ENCODE measurements at regions not wholly inside any gene's neighbourhood (a gene's known extent, or its start where the extent isn't known, plus 50 kb on each side); places are given as distances from the start of the nearest gene placed in this dataset.

GRCh38 chr3:117708601-117709000 lies 999.0 kb downstream of the TUSC7 start:
- Mint-ChIP-seq H3K9me3 (peaks cover 3% of the 10 kb centered on the region), H3K4me1 (ENCODE audit: low read depth) (no peaks in the 10 kb centered on the region), H3K27ac (no peak overlapping the region), H3K4me3 (no peak overlapping the region), H3K36me3 (no peaks in the 10 kb centered on the region), H3K27me3 (no peaks in the 10 kb centered on the region)
- ChIA-PET POLR2A (no interaction called here), CTCF (no interaction called here)
- DNase-seq, result no peak
- intact Hi-C loops (cut with micrococcal nuclease), result no loop called here

- ChIA-PET CTCF (no interaction called here), POLR2A (no interaction called here)
- Mint-ChIP-seq H3K9me3 (peaks cover 3% of the 10 kb centered on the region), H3K4me1 (ENCODE audit: low read depth) (no peaks in the 10 kb centered on the region), H3K27me3 (no peaks in the 10 kb centered on the region), H3K36me3 (no peaks in the 10 kb centered on the region), H3K27ac (no peak overlapping the region), H3K4me3 (no peak overlapping the region)
- intact Hi-C loops (cut with micrococcal nuclease), result no loop called here
- no peak for DNase-seq
These were observed 999.5 kb downstream of the TUSC7 start for GRCh38 chr3:117709108-117709507.

- ChIA-PET CTCF (no interaction called here), POLR2A (no interaction called here)
- peaks cover 3% of the 10 kb centered on the region for H3K9me3 Mint-ChIP-seq
- no peaks in the 10 kb centered on the region for H3K4me1 Mint-ChIP-seq (ENCODE audit: low read depth)
- no peaks in the 10 kb centered on the region for H3K27me3 Mint-ChIP-seq
- no peaks in the 10 kb centered on the region for H3K36me3 Mint-ChIP-seq
- H3K27ac Mint-ChIP-seq, result no peak overlapping the region
- no peak for DNase-seq
- intact Hi-C loops (cut with micrococcal nuclease), result no loop called here
- no peak overlapping the region for H3K4me3 Mint-ChIP-seq
These were observed 1000.9 kb downstream of the TUSC7 start for GRCh38 chr3:117710501-117710900.

- intact Hi-C loops (cut with micrococcal nuclease), result loop anchor here (5.0 kb wide), 1 partner anchor 702 kb away; no protein-coding TSS in a partner anchor
- DNase-seq, result no peak
- Mint-ChIP-seq H3K27ac (no peak overlapping the region), H3K4me3 (no peak overlapping the region), H3K9me3 (peaks cover 2% of the 10 kb centered on the region), H3K36me3 (no peaks in the 10 kb centered on the region), H3K27me3 (no peaks in the 10 kb centered on the region), H3K4me1 (ENCODE audit: low read depth) (no peaks in the 10 kb centered on the region)
- ChIA-PET CTCF (no interaction called here), POLR2A (no interaction called here)
These were observed 1009.8 kb downstream of the TUSC7 start for GRCh38 chr3:117719316-117719926.

- intact Hi-C loops (cut with micrococcal nuclease), result no loop called here
- H3K27me3 Mint-ChIP-seq, result no peaks in the 10 kb centered on the region
- CTCF ChIA-PET, result no interaction called here
- no peaks in the 10 kb centered on the region for H3K36me3 Mint-ChIP-seq
- DNase-seq, result no peak
- no peaks in the 10 kb centered on the region for H3K4me1 Mint-ChIP-seq (ENCODE audit: low read depth)
- no peak overlapping the region for H3K4me3 Mint-ChIP-seq
- POLR2A ChIA-PET, result no interaction called here
- no peaks in the 10 kb centered on the region for H3K9me3 Mint-ChIP-seq
- H3K27ac Mint-ChIP-seq, result no peak overlapping the region
These were observed 1012.3 kb downstream of the TUSC7 start for GRCh38 chr3:117721866-117722265.

- CTCF ChIA-PET, result no interaction called here
- intact Hi-C loops (cut with micrococcal nuclease), result no loop called here
- Mint-ChIP-seq H3K36me3 (no peaks in the 10 kb centered on the region), H3K27me3 (no peaks in the 10 kb centered on the region), H3K4me1 (ENCODE audit: low read depth) (no peaks in the 10 kb centered on the region), H3K9me3 (no peaks in the 10 kb centered on the region), H3K27ac (no peak overlapping the region), H3K4me3 (no peak overlapping the region)
- POLR2A ChIA-PET, result no interaction called here
- DNase-seq, result no peak
These were observed 1013.3 kb downstream of the TUSC7 start for GRCh38 chr3:117722856-117723255.

GRCh38 chr3:117723825-117724224 lies 1014.2 kb downstream of the TUSC7 start:
- H3K9me3 Mint-ChIP-seq, result no peaks in the 10 kb centered on the region
- H3K36me3 Mint-ChIP-seq, result no peaks in the 10 kb centered on the region
- CTCF ChIA-PET, result no interaction called here
- POLR2A ChIA-PET, result no interaction called here
- H3K4me3 Mint-ChIP-seq, result no peak overlapping the region
- no peak overlapping the region for H3K27ac Mint-ChIP-seq
- no peaks in the 10 kb centered on the region for H3K27me3 Mint-ChIP-seq
- H3K4me1 Mint-ChIP-seq (ENCODE audit: low read depth), result no peaks in the 10 kb centered on the region
- no peak for DNase-seq
- intact Hi-C loops (cut with micrococcal nuclease), result no loop called here

- Mint-ChIP-seq H3K4me1 (ENCODE audit: low read depth) (no peaks in the 10 kb centered on the region), H3K4me3 (no peak overlapping the region), H3K27ac (no peak overlapping the region), H3K27me3 (no peaks in the 10 kb centered on the region), H3K36me3 (no peaks in the 10 kb centered on the region), H3K9me3 (no peaks in the 10 kb centered on the region)
- ChIA-PET CTCF (no interaction called here), POLR2A (no interaction called here)
- DNase-seq, result no peak
- intact Hi-C loops (cut with micrococcal nuclease), result no loop called here
These were observed 1015.7 kb downstream of the TUSC7 start for GRCh38 chr3:117725314-117725713.

- Mint-ChIP-seq H3K9me3 (no peaks in the 10 kb centered on the region), H3K27ac (no peak overlapping the region), H3K4me1 (ENCODE audit: low read depth) (no peaks in the 10 kb centered on the region), H3K27me3 (no peaks in the 10 kb centered on the region), H3K4me3 (no peak overlapping the region), H3K36me3 (no peaks in the 10 kb centered on the region)
- no peak for DNase-seq
- intact Hi-C loops (cut with micrococcal nuclease), result no loop called here
- POLR2A ChIA-PET, result no interaction called here
- CTCF ChIA-PET, result no interaction called here
These were observed 1017.2 kb downstream of the TUSC7 start for GRCh38 chr3:117726776-117727175.

GRCh38 chr3:117728226-117728625 lies 1018.6 kb downstream of the TUSC7 start:
- no peaks in the 10 kb centered on the region for H3K4me1 Mint-ChIP-seq (ENCODE audit: low read depth)
- intact Hi-C loops (cut with micrococcal nuclease), result no loop called here
- ChIA-PET CTCF (no interaction called here), POLR2A (no interaction called here)
- H3K27me3 Mint-ChIP-seq, result no peaks in the 10 kb centered on the region
- no peaks in the 10 kb centered on the region for H3K36me3 Mint-ChIP-seq
- DNase-seq, result no peak
- no peak overlapping the region for H3K4me3 Mint-ChIP-seq
- H3K9me3 Mint-ChIP-seq, result no peaks in the 10 kb centered on the region
- no peak overlapping the region for H3K27ac Mint-ChIP-seq

- no peak overlapping the region for H3K4me3 Mint-ChIP-seq
- no peak for DNase-seq
- POLR2A ChIA-PET, result no interaction called here
- CTCF ChIA-PET, result no interaction called here
- no peaks in the 10 kb centered on the region for H3K4me1 Mint-ChIP-seq (ENCODE audit: low read depth)
- peaks cover 2% of the 10 kb centered on the region for H3K9me3 Mint-ChIP-seq
- intact Hi-C loops (cut with micrococcal nuclease), result no loop called here
- H3K36me3 Mint-ChIP-seq, result no peaks in the 10 kb centered on the region
- no peak overlapping the region for H3K27ac Mint-ChIP-seq
- H3K27me3 Mint-ChIP-seq, result no peaks in the 10 kb centered on the region
These were observed 1024.9 kb downstream of the TUSC7 start for GRCh38 chr3:117734496-117734895.

GRCh38 chr3:117735481-117736101 lies 1026.0 kb downstream of the TUSC7 start:
- ChIA-PET CTCF (interaction anchor here (0.7 kb wide), 1 partner anchor 259 kb away, joined by 3 read pairs; no protein-coding TSS in a partner anchor), POLR2A (no interaction called here)
- peaks cover 2% of the 10 kb centered on the region for H3K9me3 Mint-ChIP-seq
- no peak overlapping the region for H3K27ac Mint-ChIP-seq
- DNase-seq, result no peak
- H3K36me3 Mint-ChIP-seq, result no peaks in the 10 kb centered on the region
- intact Hi-C loops (cut with micrococcal nuclease), result no loop called here
- no peaks in the 10 kb centered on the region for H3K27me3 Mint-ChIP-seq
- no peaks in the 10 kb centered on the region for H3K4me1 Mint-ChIP-seq (ENCODE audit: low read depth)
- no peak overlapping the region for H3K4me3 Mint-ChIP-seq

- intact Hi-C loops (cut with micrococcal nuclease), result no loop called here
- no peaks in the 10 kb centered on the region for H3K27me3 Mint-ChIP-seq
These were observed 1027.3 kb downstream of the TUSC7 start for GRCh38 chr3:117736846-117737245.

More at GRCh38 chr3:117736846-117737245, 1027.3 kb downstream of the TUSC7 start:
- H3K9me3 Mint-ChIP-seq, result peaks cover 2% of the 10 kb centered on the region
- no peak overlapping the region for H3K27ac Mint-ChIP-seq
- H3K36me3 Mint-ChIP-seq, result no peaks in the 10 kb centered on the region
- H3K4me3 Mint-ChIP-seq, result no peak overlapping the region
- ChIA-PET CTCF (no interaction called here), POLR2A (no interaction called here)
- no peak for DNase-seq
- no peaks in the 10 kb centered on the region for H3K4me1 Mint-ChIP-seq (ENCODE audit: low read depth)
